ENCODE measurements at regions not wholly inside any gene's neighbourhood (a gene's known extent, or its start where the extent isn't known, plus 50 kb on each side); places are given as distances from the start of the nearest gene placed in this dataset.

- no peak for TF ChIP-seq TAF1 (IDR thresholded peaks at IDR 0.05; ENCODE audit: borderline replicate concordance, insufficient read depth, low read length)
- TF ChIP-seq SIN3A (IDR thresholded peaks at IDR 0.05; ENCODE audit: borderline replicate concordance, insufficient read depth, low read length): no peak
- TF ChIP-seq FOXP2 (optimal IDR thresholded peaks at IDR 0.05; ENCODE audit: borderline replicate concordance, extremely low read depth, extremely low read length, insufficient read depth): no peak
- no peak for TF ChIP-seq POLR2AphosphoS5 (IDR thresholded peaks at IDR 0.05; ENCODE audit: low read depth, low read length)
- no peak for TF ChIP-seq REST (IDR thresholded peaks at IDR 0.05; ENCODE audit: insufficient read depth in 1 of 2, low read depth in 2 of 2, low read length in 2 of 2)
Measured at GRCh38 chr19:46946611-46947238, 72.9 kb upstream of the NPAS1 start.

DNA sequence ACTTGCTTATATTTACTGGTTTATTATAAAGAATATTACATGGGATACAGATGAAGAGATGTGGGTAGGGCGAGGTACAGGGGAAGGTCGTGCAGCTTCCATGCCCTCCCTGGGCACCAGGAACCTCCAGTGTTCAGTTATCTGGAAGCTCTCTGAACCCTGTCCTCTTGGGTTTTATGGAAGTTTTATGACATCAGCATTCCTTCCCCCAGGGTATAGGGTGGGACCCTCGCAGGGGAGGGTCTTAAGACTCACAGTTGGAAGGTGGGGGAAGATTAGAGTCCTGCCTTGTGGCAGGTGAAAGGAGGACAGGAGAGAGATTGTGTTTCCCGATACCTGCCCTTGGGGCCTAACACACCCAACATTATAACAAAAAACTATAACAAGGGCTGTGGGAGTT is 71.8 kb upstream of the NPAS1 start:
- no peak for TF ChIP-seq TAF1 (IDR thresholded peaks at IDR 0.05; ENCODE audit: borderline replicate concordance, insufficient read depth, low read length)
- no peak for TF ChIP-seq POLR2AphosphoS5 (IDR thresholded peaks at IDR 0.05; ENCODE audit: low read depth, low read length)

GRCh38 chr19:46950526-46951170 is 69.0 kb upstream of the NPAS1 start:
- TF ChIP-seq SIN3A (IDR thresholded peaks at IDR 0.05; ENCODE audit: borderline replicate concordance, insufficient read depth, low read length) (no peak), REST (IDR thresholded peaks at IDR 0.05; ENCODE audit: insufficient read depth in 1 of 2, low read depth in 2 of 2, low read length in 2 of 2) (no peak), TAF1 (IDR thresholded peaks at IDR 0.05; ENCODE audit: borderline replicate concordance, insufficient read depth, low read length) (no peak), FOXP2 (optimal IDR thresholded peaks at IDR 0.05; ENCODE audit: borderline replicate concordance, extremely low read depth, extremely low read length, insufficient read depth) (no peak), POLR2AphosphoS5 (IDR thresholded peaks at IDR 0.05; ENCODE audit: low read depth, low read length) (no peak)

DNA sequence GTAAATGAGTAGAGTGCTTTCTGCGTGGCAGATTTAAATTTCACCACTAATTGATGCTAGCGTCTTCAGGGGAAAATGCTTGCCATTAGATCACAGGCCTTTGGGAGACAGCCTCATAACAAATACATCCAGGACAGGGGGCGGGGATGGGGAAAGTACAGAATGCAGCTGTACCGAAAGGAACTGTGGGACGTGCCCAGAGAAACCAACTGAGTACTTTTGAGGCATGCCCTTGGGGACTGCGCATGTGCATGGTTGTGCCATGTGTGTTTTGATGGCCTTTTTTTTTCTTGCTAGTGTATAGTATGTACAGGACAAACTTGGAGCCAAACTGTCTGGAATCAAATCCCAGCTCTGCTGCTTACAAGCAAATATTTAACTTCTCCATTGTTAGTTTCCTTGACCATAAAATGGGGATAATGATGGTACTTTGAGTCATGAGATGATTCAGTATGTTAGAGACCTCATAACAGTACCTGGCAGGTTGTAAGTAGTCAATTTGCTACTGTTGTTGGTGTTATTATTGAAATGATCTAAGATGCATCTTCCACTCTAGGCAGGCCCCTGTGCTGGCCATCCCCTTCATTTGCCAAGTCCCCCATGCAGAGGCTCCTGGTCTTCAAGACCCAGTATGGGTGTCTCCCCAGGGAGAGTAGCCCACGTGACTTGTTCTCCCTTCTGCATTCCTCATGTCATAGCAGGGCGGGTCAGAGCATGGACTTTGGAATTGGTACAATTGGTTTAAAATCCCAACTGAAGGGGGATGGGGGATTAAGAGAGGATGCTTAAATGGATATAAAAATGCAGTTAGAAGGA is 68.3 kb upstream of the NPAS1 start:
- TF ChIP-seq SIN3A (IDR thresholded peaks at IDR 0.05; ENCODE audit: borderline replicate concordance, insufficient read depth, low read length) (no peak), TAF1 (IDR thresholded peaks at IDR 0.05; ENCODE audit: borderline replicate concordance, insufficient read depth, low read length) (no peak), FOXP2 (optimal IDR thresholded peaks at IDR 0.05; ENCODE audit: borderline replicate concordance, extremely low read depth, extremely low read length, insufficient read depth) (no peak), REST (IDR thresholded peaks at IDR 0.05; ENCODE audit: insufficient read depth in 1 of 2, low read depth in 2 of 2, low read length in 2 of 2) (no peak), POLR2AphosphoS5 (IDR thresholded peaks at IDR 0.05; ENCODE audit: low read depth, low read length) (no peak)

DNA sequence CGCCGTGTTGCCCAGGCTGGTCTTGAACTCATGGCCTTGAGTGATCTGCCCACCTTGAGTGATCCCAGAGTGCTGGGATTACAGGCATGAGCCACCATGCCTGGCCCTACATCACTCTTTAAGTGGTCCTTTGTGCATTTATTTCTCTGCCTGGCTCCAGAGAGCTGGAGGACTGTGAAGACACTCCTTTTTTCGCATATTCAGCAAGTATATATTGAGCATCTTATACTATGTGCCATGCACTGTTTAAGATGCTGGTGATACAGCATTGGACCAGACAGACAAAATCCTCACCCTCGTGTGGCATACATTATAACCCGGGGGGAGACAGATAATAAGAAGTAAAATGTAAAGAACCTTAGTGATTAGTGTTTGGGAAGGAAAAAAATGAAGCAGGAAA is 66.8 kb upstream of the NPAS1 start:
- no peak for TF ChIP-seq FOXP2 (optimal IDR thresholded peaks at IDR 0.05; ENCODE audit: borderline replicate concordance, extremely low read depth, extremely low read length, insufficient read depth)
- no peak for TF ChIP-seq REST (IDR thresholded peaks at IDR 0.05; ENCODE audit: insufficient read depth in 1 of 2, low read depth in 2 of 2, low read length in 2 of 2)
- TF ChIP-seq TAF1 (IDR thresholded peaks at IDR 0.05; ENCODE audit: borderline replicate concordance, insufficient read depth, low read length): no peak
- no peak for TF ChIP-seq SIN3A (IDR thresholded peaks at IDR 0.05; ENCODE audit: borderline replicate concordance, insufficient read depth, low read length)
- TF ChIP-seq POLR2AphosphoS5 (IDR thresholded peaks at IDR 0.05; ENCODE audit: low read depth, low read length): no peak
